HCT116 (cell line): ENCODE measurements at regions not wholly inside any gene's neighbourhood (a gene's known extent, or its start where the extent isn't known, plus 50 kb on each side); places are given as distances from the start of the nearest gene placed in this dataset.

Experiments
- ATAC-seq: fragments of 200-7000 bp; cut with Tn5 transposase; 2 replicates; pipeline ENCODE4 v1.9.1; 2020; ENCODE audit warnings: mild to moderate bottlenecking, moderate library complexity
- BruUV-seq: library from RNA; stranded (reverse); fragments of 400-500 nt; replicated peaks from 2 replicates; lab custom pipeline; 2021; lab: Mats Ljungman, UMichigan
- CTCF ChIA-PET: fragments of 300-600 bp; sonication (Branson Sonifier 250); formaldehyde crosslinking; loops from one replicate; lab custom pipeline; 2021; ENCODE audit warnings: antibody characterized with exemption; lab: Charles Lee
- POLR2A ChIA-PET: fragments of 300-600, 350-600 bp; sonication (Branson Sonifier 250); formaldehyde crosslinking; loops from one replicate; lab custom pipeline; 2021; ENCODE audit warnings: antibody characterized with exemption; lab: Charles Lee
- RAD21 ChIA-PET, 2 experiments: fragments of 300-600 bp; sonication (Branson Sonifier 250); formaldehyde crosslinking; loops; one replicate each; lab custom pipeline; 2023; ENCODE audit warnings: low total read pairs in 2 of 2; ENCODE audit not compliant: uncharacterized antibody in 2 of 2, unreplicated experiment in 2 of 2, low non-redundant PET in 1 of 2; lab: Charles Lee
- DNase-seq: peaks from one replicate; pipeline ENCODE4 v3.0.0-alpha.2; 2010; ENCODE audit warnings: low read depth, low spot score
- H2AFZ ChIP-seq: fragments of 200-600 bp; shearing (Covaris generic), sonication (generic); 2 replicates; pipeline ENCODE4 v1.6.1; 2017; ENCODE audit warnings: low read depth, mixed run types, mixed read lengths, antibody characterized with exemption, low read length; ENCODE audit not compliant: poor library complexity, severe bottlenecking
- H3K27ac ChIP-seq: 2 replicates; pipeline ENCODE4 v1.5.1; 2012; ENCODE audit warnings: low read depth, low read length
- H3K27me3 ChIP-seq: fragments of 200-600 bp; sonication (generic); 2 replicates; pipeline ENCODE4 v1.6.1; 2016; ENCODE audit warnings: mixed run types, low read length, mixed read lengths; ENCODE audit not compliant: insufficient read depth
- H3K36me3 ChIP-seq, 2 experiments: fragments of 200-500 bp in 1 of 2; fragments of 200-600 bp in 1 of 2; sonication (Bioruptor generic) in 1 of 2; sonication (generic) in 1 of 2; 2 replicates each; pipeline versions ENCODE4 v1.5.1 to v1.6.1; 2014 to 2016; ENCODE audit warnings: low read length in 2 of 2, inconsistent platforms in 1 of 2, mixed read lengths in 1 of 2, mixed run types in 1 of 2; ENCODE audit not compliant: insufficient read depth in 2 of 2, control insufficient read depth in 1 of 2
- H3K4me1 ChIP-seq, 2 experiments: fragments of 200-600 bp in 1 of 2; sonication (generic) in 1 of 2; 2 replicates each; pipeline versions ENCODE4 v1.5.1 to v1.6.1; 2012 to 2017; ENCODE audit warnings: low read length in 2 of 2, inconsistent platforms in 1 of 2, mild to moderate bottlenecking in 1 of 2, mixed read lengths in 1 of 2, mixed run types in 1 of 2, moderate library complexity in 1 of 2; ENCODE audit not compliant: insufficient read depth in 2 of 2, control insufficient read depth in 1 of 2
- H3K4me2 ChIP-seq: fragments of 200-600 bp; sonication (generic); 2 replicates; pipeline ENCODE4 v1.6.1; 2017; ENCODE audit warnings: mixed run types, low read length, mixed read lengths
- H3K4me3 ChIP-seq, 2 experiments: fragments of 200-600 bp in 1 of 2; sonication (generic) in 1 of 2; replicated peaks in 1 of 2; 2 replicates each; pipeline ENCODE4 v1.5.1; 2011 to 2016; ENCODE audit warnings: low read length in 2 of 2, control low read depth in 1 of 2, low read depth in 1 of 2, mild to moderate bottlenecking in 1 of 2, mixed read lengths in 1 of 2, mixed run types in 1 of 2
- H3K79me2 ChIP-seq: fragments of 200-600 bp; sonication (generic); 2 replicates; pipeline ENCODE4 v1.6.1; 2017; ENCODE audit warnings: mild to moderate bottlenecking, mixed run types, low read length, moderate library complexity, mixed read lengths; ENCODE audit not compliant: insufficient read depth
- H3K9ac ChIP-seq: fragments of 200-600 bp; sonication (generic); 2 replicates; pipeline ENCODE4 v1.6.1; 2016; ENCODE audit warnings: low read length, mixed read lengths
- H3K9me2 ChIP-seq: fragments of 200-600 bp; sonication (generic), shearing (Covaris generic); 2 replicates; pipeline ENCODE4 v1.6.1; 2017; ENCODE audit warnings: mixed run types, mild to moderate bottlenecking, moderate library complexity; ENCODE audit not compliant: insufficient read depth
- H3K9me3 ChIP-seq, 2 experiments: fragments of 200-500 bp in 1 of 2; fragments of 200-600 bp in 1 of 2; sonication (Bioruptor generic) in 1 of 2; sonication (generic) in 1 of 2; 2 replicates each; pipeline ENCODE4 v1.6.1; 2014 to 2017; ENCODE audit warnings: low read length in 2 of 2, mixed read lengths in 2 of 2, inconsistent platforms in 1 of 2, low read depth in 1 of 2, mild to moderate bottlenecking in 1 of 2, mixed run types in 1 of 2, moderate library complexity in 1 of 2; ENCODE audit not compliant: control insufficient read depth in 1 of 2, insufficient read depth in 1 of 2
- H4K20me1 ChIP-seq: fragments of 200-600 bp; sonication (generic), shearing (Covaris generic); 2 replicates; pipeline ENCODE4 v1.6.1; 2017; ENCODE audit warnings: mixed run types, mild to moderate bottlenecking, moderate library complexity; ENCODE audit not compliant: insufficient read depth
- ELF1 ChIP-seq: IDR thresholded peaks from 2 replicates; pipeline ENCODE4 v1.6.1; 2012; ENCODE audit warnings: low read depth, borderline replicate concordance
- EZH2phosphoT487 ChIP-seq: fragments of 200-600 bp; IDR thresholded peaks from 2 replicates; pipeline ENCODE4 v1.6.1; 2018; ENCODE audit warnings: antibody characterized with exemption, borderline replicate concordance
- FOSL1 ChIP-seq: IDR thresholded peaks from 2 replicates; pipeline ENCODE4 v1.6.1; 2012; ENCODE audit warnings: low read depth
- JUND ChIP-seq: IDR thresholded peaks from 2 replicates; pipeline ENCODE4 v1.6.1; 2012
- RAD21 ChIP-seq: IDR thresholded peaks from 2 replicates; pipeline ENCODE4 v1.6.1; 2012; ENCODE audit warnings: low read depth, mild to moderate bottlenecking
- SIN3A ChIP-seq: IDR thresholded peaks from 2 replicates; pipeline ENCODE4 v1.6.1; 2012; ENCODE audit warnings: low read depth
- SP1 ChIP-seq: IDR thresholded peaks from 2 replicates; pipeline ENCODE4 v1.6.1; 2012; ENCODE audit warnings: low read depth
- YY1 ChIP-seq: IDR thresholded peaks from 2 replicates; pipeline ENCODE4 v1.6.1; 2011; ENCODE audit warnings: low read length, low read depth, moderate library complexity, mild to moderate bottlenecking; ENCODE audit not compliant: insufficient replicate concordance; ENCODE audit errors: extremely low read depth
- intact Hi-C: fragments of 100-400 bp; cut with micrococcal nuclease; formaldehyde crosslinking; loops from 2 replicates; pipeline ENCODE4 v1.10.0; 2022
- TF ChIP-seq, protein P1 (sequence below): IDR thresholded peaks from 2 replicates; pipeline ENCODE4 v1.6.1; 2012

DNA sequence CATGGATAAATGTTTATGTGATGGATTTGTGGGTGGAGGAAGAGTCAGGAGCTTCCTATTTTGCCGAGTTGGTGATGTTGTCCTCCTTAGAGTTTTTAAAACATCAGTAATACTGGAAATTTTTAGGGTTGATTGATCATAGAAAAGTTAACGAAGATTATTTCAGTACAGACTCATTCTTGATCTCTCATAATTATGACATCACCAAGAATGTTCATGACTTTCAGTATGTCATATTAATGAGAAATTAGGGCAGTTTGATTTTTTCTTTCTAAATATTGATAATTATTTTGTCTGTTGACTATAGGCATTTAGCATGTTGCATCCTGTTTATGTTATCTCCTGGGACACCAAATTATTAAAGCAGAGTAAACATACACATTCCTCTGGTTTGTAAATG is 512.2 kb downstream of the CD109 start:
- BruUV-seq = no TSS peak
- H2AFZ ChIP-seq = no peak overlapping the region

DNA sequence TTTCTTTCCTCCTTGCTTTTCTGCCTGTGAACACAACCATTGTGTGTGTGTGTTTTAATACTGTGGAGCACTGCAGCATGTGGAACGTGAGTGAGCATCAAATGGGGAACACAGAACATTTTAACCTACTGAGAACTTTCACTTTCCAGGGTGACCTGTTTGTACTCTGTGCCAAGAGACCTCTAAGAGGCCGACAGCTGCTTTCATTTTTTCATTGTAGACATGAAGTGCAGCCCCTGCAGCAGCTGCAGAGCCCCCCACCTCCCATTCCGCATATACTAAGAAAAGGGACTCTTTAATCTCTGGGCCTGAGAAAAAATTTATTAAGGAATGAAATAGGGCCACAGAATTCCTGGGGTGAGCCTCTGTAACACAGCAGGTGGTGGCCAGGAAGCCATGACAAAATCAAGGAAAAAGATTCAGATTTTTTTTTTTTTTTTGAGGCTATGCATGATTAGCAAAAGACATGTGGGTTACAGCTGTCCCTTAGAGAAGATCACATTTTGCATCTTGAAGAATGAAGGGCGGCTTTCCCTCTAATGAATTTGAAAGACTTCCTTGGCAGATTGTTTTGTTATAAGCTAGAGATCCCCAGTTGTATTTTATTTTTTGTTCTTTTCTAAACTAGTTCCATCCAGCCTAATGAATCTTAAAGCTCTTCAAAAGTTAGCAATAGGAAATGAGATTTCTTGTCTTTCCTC is 503.4 kb downstream of the CD109 start:
- no peaks in the 10 kb centered on the region for H3K4me1 ChIP-seq
- TF ChIP-seq SIN3A = no peak
- no peak for TF ChIP-seq EZH2phosphoT487
- no peak for TF ChIP-seq JUND
- no peaks in the 10 kb centered on the region for H4K20me1 ChIP-seq
- no TSS peak for BruUV-seq
- intact Hi-C loops = no loop called here
- CTCF ChIA-PET = no interaction called here
- POLR2A ChIA-PET = no interaction called here
- H3K4me3 ChIP-seq = no peak overlapping the region
- H3K9ac ChIP-seq = no peak overlapping the region
- no peaks in the 10 kb centered on the region for H3K79me2 ChIP-seq
- DNase-seq (no peak), ATAC-seq (no peak)
- RAD21 ChIA-PET = no interaction called here
- no peak overlapping the region for H3K27ac ChIP-seq
- no peaks in the 10 kb centered on the region for H3K36me3 ChIP-seq
- H2AFZ ChIP-seq = no peak overlapping the region
- H3K4me2 ChIP-seq = no peak overlapping the region
- no peaks in the 10 kb centered on the region for H3K27me3 ChIP-seq
- H3K9me2 ChIP-seq = no peaks in the 10 kb centered on the region
- H3K9me3 ChIP-seq = no peaks in the 10 kb centered on the region

More for the DNA sequence above, 512.2 kb downstream of the CD109 start:
- ATAC-seq = no peak
- no peaks in the 10 kb centered on the region for H3K9me2 ChIP-seq
- no peaks in the 10 kb centered on the region for H3K79me2 ChIP-seq
- H3K4me2 ChIP-seq = no peak overlapping the region
- no peak overlapping the region for H3K4me3 ChIP-seq
- no peaks in the 10 kb centered on the region for H3K4me1 ChIP-seq
- H3K9ac ChIP-seq = no peak overlapping the region
- no peak overlapping the region for H3K27ac ChIP-seq
- ChIA-PET POLR2A (no interaction called here), RAD21 (no interaction called here)
- intact Hi-C loops = no loop called here
- no peaks in the 10 kb centered on the region for H3K9me3 ChIP-seq
- TF ChIP-seq JUND = no peak
- TF ChIP-seq RAD21 = no peak
- TF ChIP-seq FOSL1 = no peak
- no peak for TF ChIP-seq SP1
- TF ChIP-seq, protein P1, sequence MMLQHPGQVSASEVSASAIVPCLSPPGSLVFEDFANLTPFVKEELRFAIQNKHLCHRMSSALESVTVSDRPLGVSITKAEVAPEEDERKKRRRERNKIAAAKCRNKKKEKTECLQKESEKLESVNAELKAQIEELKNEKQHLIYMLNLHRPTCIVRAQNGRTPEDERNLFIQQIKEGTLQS = no peak
- TF ChIP-seq YY1 = no peak
- TF ChIP-seq ELF1 = no peak
- TF ChIP-seq, all 23 proteins: peak for 0
- no peak for DNase-seq
- Histone ChIP-seq H4K20me1 (no peaks in the 10 kb centered on the region), H3K27me3 (no peaks in the 10 kb centered on the region), H3K36me3 (no peaks in the 10 kb centered on the region)
- CTCF ChIA-PET = no interaction called here
